NCI-H2029 (cell line): ENCODE measurements at regions not wholly inside any gene's neighbourhood (a gene's known extent, or its start where the extent isn't known, plus 50 kb on each side); places are given as distances from the start of the nearest gene placed in this dataset.
"Not testable (repeated sequence)": the region's sequence is repeated elsewhere in the genome, so short reads cannot be mapped to it uniquely, and the experiment has no call there.

ENCODE experiments used
- DNase-seq: peaks from one replicate; lab custom pipeline; 2025; lab: John Stamatoyannopoulos, UW

- no peak for DNase-seq
These were observed 65.5 kb upstream of the IGLL5 start for GRCh38 chr22:22822106-22822505.

GRCh38 chr22:22822553-22822952 lies 65.1 kb upstream of the IGLL5 start:
- DNase-seq, result not testable (repeated sequence)

- DNase-seq, result no peak
These were observed 64.3 kb upstream of the IGLL5 start for GRCh38 chr22:22823131-22823810.

- no peak for DNase-seq
These were observed 63.0 kb upstream of the IGLL5 start for GRCh38 chr22:22824340-22825212.

GRCh38 chr22:22825213-22825593 lies 62.4 kb upstream of the IGLL5 start:
- DNase-seq, result no peak

GRCh38 chr22:22827187-22827939 lies 60.3 kb upstream of the IGLL5 start:
- DNase-seq, result no peak

- no peak for DNase-seq
These were observed 57.4 kb upstream of the IGLL5 start for GRCh38 chr22:22830193-22830592.

GRCh38 chr22:22830957-22831688 lies 56.5 kb upstream of the IGLL5 start:
- no peak for DNase-seq

- DNase-seq, result no peak
These were observed 54.6 kb upstream of the IGLL5 start for GRCh38 chr22:22833059-22833458.

GRCh38 chr22:22833488-22833887 lies 54.1 kb upstream of the IGLL5 start:
- DNase-seq, result no peak

- DNase-seq, result no peak
These were observed 53.4 kb upstream of the IGLL5 start for GRCh38 chr22:22834204-22834603.

- DNase-seq, result no peak
These were observed 52.8 kb upstream of the IGLL5 start for GRCh38 chr22:22834783-22835182.

GRCh38 chr22:22835242-22835641 lies 52.4 kb upstream of the IGLL5 start:
- DNase-seq, result no peak

- DNase-seq, result no peak
These were observed 51.8 kb upstream of the IGLL5 start for GRCh38 chr22:22835771-22836291.

- DNase-seq, result no peak
These were observed 51.0 kb upstream of the IGLL5 start for GRCh38 chr22:22836635-22837034.
